Mesodermal cell (in vitro differentiated cells): ENCODE measurements at regions not wholly inside any gene's neighbourhood (a gene's known extent, or its start where the extent isn't known, plus 50 kb on each side); places are given as distances from the start of the nearest gene placed in this dataset.

ENCODE experiments used
- H3K27ac ChIP-seq: 2 replicates; pipeline ENCODE4 v1.7.0; 2013; ENCODE audit warnings: mild to moderate bottlenecking, low read depth, low read length, moderate library complexity; ENCODE audit not compliant: severe bottlenecking
- H3K36me3 ChIP-seq: 2 replicates; pipeline ENCODE4 v1.7.1; 2013; ENCODE audit warnings: mild to moderate bottlenecking, low read length, moderate library complexity; ENCODE audit not compliant: control insufficient read depth, insufficient read depth
- H3K4me1 ChIP-seq: one replicate; pipeline ENCODE4 v1.7.1; 2013; ENCODE audit warnings: mild to moderate bottlenecking, low read length; ENCODE audit not compliant: insufficient read depth, control insufficient read depth, poor library complexity, severe bottlenecking
- H3K4me3 ChIP-seq: 2 replicates; pipeline ENCODE4 v1.7.0; 2013; ENCODE audit warnings: low read length, control low read depth, mild to moderate bottlenecking; ENCODE audit not compliant: insufficient read depth, poor library complexity, severe bottlenecking; ENCODE audit errors: extremely low read depth
- H3K9me3 ChIP-seq: 2 replicates; pipeline ENCODE4 v1.7.1; 2013; ENCODE audit warnings: mild to moderate bottlenecking, low read length, moderate library complexity; ENCODE audit not compliant: control insufficient read depth
- WGBS, 2 experiments: methylation state at CpG; one replicate each; pipeline ENCODE4 v1.1.5; 2013; ENCODE audit warnings: missing lambda C conversion rate in 2 of 2; ENCODE audit not compliant: insufficient coverage in 2 of 2; 5-methylcytosine and 5-hydroxymethylcytosine counted together

DNA sequence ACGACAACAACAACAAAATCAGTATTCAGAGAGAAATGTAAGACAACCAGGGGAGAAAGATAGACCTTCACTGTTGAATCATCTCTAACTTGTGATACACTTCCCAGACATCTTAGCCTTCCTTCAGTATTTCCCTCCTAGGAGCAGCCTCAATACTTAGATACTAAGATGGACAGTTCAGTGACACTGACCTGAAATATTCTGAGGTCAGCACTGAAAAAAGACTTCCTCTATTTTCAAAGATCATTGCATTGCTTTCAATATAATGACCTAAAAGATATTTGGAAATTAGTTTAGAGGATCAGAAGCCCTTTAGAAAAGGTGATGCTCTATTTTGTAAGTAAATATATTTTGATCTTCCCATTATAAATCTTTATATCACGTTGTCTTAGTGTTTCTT lies 101.0 kb downstream of the MRPL39 start:
- Histone ChIP-seq H3K9me3 (no peaks in the 10 kb centered on the region), H3K36me3 (no peaks in the 10 kb centered on the region)
- no CpG with 5 or more reads among the region's 2 CpGs for WGBS, 2 experiments

DNA sequence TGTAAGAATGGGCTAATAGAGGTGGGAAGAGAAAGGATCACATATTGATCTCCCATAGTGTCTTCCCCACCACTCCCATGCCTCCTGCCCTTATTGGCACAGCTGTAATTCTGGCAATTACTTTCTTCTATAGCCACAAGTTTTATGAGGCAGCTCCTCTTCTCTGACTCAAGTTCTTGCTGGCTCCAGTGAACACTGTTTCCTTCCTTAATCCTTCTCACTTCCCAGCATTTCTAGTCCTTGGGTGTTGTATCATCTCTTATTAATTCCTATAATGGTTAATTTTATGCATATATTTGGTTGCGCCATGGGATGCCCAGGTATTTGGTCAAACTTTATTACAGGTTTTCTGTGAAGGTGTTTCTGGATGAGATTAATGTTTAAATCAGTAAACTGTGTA lies 103.3 kb downstream of the MRPL39 start:
- Histone ChIP-seq H3K27ac (no peak overlapping the region), H3K4me1 (peaks cover 3% of the 10 kb centered on the region), H3K9me3 (no peaks in the 10 kb centered on the region), H3K36me3 (no peaks in the 10 kb centered on the region), H3K4me3 (no peak overlapping the region)
- 100% methylated on average over 1 of the region's 1 CpG; no CpG with 5 or more reads in 1 of the 2 experiments for WGBS, 2 experiments

More for the DNA sequence above, 101.0 kb downstream of the MRPL39 start:
- H3K27ac ChIP-seq: no peak overlapping the region
- no peak overlapping the region for H3K4me3 ChIP-seq
- peaks cover 3% of the 10 kb centered on the region for H3K4me1 ChIP-seq

DNA sequence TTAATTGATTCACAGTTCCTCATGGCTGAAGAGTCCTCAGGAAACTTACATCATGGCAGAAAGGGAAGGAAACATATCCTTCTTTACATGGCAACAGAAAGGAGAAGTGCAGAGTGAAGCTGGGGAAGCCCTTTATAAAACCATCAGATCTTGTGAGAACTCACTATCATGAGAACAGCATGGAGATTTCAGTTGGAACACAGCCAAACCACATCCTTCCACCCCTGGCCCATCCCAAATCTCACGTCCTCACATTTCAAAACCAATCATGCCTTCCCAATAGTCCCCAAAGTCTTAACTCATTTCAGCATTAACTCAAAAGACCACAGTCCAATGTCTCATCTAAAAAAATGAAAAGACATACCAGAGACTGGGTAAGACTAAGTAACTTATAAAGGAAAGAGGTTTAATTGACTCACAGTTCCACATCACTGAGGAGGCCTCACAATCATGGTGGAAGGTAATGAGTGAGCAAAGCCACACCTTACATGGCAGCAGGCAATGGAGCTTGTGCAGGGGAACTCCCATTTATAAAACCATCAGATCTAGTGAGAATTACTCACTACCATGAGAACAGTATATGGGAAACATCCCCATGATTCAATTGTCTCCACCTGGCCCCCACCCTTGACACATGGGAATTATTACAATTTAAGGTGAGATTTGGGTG lies 105.2 kb downstream of the MRPL39 start:
- Histone ChIP-seq H3K4me3 (no peak overlapping the region), H3K27ac (no peak overlapping the region), H3K36me3 (no peaks in the 10 kb centered on the region), H3K4me1 (no peaks in the 10 kb centered on the region), H3K9me3 (no peaks in the 10 kb centered on the region)
- WGBS, 2 experiments: 75% methylated on average over 1 of the region's 1 CpG; no CpG with 5 or more reads in 1 of the 2 experiments

DNA sequence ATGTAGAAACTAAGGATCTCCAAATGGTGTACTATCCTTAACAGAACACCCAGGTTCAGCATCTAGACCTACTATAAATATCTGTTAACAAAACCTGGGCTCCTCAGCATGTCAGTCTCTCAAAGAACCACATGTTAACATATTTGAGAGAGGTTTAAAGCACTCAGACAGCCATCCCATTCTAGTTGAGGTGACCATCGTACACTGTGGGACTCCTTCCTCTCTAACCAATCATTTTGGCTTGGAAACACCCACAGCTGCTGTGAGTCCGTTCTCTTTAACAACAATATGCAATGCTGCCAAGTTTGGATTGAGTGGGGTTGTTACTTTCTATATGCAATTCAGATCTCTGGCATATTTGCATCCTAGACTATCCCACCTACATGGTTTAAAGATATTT lies 105.8 kb downstream of the MRPL39 start:
- WGBS, 2 experiments: 80% methylated on average over 1 of the region's 2 CpGs; no CpG with 5 or more reads in 1 of the 2 experiments
- H3K9me3 ChIP-seq: no peaks in the 10 kb centered on the region
- H3K4me1 ChIP-seq: no peaks in the 10 kb centered on the region
- H3K36me3 ChIP-seq: no peaks in the 10 kb centered on the region
- no peak overlapping the region for H3K27ac ChIP-seq
- H3K4me3 ChIP-seq: no peak overlapping the region

DNA sequence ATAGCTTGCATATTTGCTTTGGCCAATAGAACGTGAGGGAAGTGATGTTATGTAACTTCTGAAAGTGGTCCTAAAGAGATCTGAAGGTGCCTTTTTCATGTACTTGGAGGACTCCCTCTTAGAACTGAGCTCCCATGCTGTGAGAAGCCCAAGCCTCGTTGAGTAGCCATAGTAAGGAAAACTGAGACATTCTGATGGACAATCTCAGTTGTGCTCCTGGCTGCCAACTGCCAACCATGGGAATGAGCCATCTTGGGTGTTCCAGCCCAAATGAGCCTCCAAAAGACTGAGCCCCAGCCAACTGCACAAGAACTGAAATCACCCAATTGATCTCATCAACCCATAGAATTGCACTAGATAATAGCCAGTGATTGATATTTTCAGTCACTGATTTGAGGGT lies 106.7 kb downstream of the MRPL39 start:
- H3K9me3 ChIP-seq: no peaks in the 10 kb centered on the region
- H3K4me1 ChIP-seq: no peaks in the 10 kb centered on the region
- 36 to 70% methylated on average over 1 to 2 of the region's 2 CpGs for WGBS, 2 experiments
- no peak overlapping the region for H3K4me3 ChIP-seq
- H3K36me3 ChIP-seq: no peaks in the 10 kb centered on the region
- H3K27ac ChIP-seq: no peak overlapping the region

DNA sequence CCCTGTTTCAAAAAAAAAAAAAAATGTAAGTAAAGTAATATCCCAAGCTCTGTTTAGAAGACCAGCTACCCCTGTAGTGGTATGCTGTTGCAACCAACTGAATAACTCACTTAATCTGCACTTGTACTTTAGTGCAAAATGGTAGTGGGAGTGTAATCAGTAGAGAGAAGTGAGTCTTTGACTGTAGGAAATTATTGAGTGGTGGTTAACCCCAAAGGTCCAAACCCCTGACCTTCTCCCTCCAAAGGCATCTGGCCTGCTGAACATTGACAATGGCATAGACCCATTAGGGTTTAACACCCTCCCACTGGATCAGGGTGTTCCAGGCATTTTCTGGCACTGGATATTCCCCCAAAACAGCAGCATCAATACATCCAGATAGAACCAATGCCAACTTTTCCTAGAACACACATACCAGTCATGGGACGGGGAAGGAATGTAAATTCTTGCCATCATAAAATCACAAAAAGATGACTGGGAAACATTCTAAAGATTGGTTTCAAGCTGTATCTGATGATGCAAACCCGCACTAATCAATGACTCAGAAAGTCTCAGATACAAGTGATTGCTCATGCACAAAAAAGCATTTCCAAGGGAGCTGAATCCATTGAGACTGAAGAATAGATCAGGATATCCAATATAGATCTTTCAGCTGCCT lies 110.3 kb downstream of the MRPL39 start:
- no peak overlapping the region for H3K4me3 ChIP-seq
- no peaks in the 10 kb centered on the region for H3K4me1 ChIP-seq
- H3K9me3 ChIP-seq: no peaks in the 10 kb centered on the region
- no peak overlapping the region for H3K27ac ChIP-seq
- 90% methylated on average over 2 of the region's 2 CpGs; no CpG with 5 or more reads in 1 of the 2 experiments for WGBS, 2 experiments
- H3K36me3 ChIP-seq: no peaks in the 10 kb centered on the region

DNA sequence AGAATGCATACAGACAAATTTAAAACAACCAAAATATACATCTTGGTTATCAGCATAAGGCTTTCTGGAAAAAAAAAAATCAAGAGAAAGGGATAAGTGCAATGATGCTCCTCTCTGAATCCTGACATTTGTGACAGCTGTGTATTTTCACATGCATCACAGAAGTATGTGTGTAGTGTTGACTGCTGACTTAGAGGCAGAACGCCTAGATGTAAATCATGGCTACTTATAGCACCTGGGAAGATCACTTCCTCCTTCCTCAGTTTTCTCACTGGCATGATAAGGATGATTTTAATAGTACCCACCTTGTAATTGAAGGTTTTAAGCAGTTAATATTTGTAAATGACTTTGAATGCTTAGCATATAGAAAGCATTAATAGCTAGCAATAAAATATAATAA lies 112.5 kb downstream of the MRPL39 start:
- Histone ChIP-seq H3K4me3 (no peak overlapping the region), H3K36me3 (no peaks in the 10 kb centered on the region), H3K4me1 (no peaks in the 10 kb centered on the region), H3K9me3 (no peaks in the 10 kb centered on the region), H3K27ac (no peak overlapping the region)
- WGBS, 2 experiments: no CpG with 5 or more reads among the region's 1 CpG

DNA sequence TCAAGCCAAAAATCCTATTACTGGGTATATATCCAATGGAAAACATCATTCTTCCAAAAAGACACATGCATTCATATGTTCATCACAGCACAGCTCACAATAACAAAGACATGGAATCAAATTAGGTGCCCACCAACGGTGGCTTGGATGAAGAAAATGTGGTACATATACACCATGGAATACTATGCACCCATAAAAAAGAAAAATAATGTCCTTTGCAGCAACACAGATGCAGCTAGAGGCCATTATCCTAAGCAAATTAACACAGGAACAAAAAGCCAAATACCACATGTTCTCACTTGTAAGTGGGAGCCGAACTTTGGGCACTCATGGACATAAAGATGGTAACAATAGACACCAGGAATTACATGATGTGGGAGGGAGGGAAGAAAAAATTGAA lies 113.6 kb downstream of the MRPL39 start:
- Histone ChIP-seq H3K9me3 (no peaks in the 10 kb centered on the region), H3K4me3 (no peak overlapping the region), H3K27ac (no peak overlapping the region), H3K4me1 (no peaks in the 10 kb centered on the region), H3K36me3 (no peaks in the 10 kb centered on the region)
- WGBS, 2 experiments: no CpG with 5 or more reads among the region's 2 CpGs

DNA sequence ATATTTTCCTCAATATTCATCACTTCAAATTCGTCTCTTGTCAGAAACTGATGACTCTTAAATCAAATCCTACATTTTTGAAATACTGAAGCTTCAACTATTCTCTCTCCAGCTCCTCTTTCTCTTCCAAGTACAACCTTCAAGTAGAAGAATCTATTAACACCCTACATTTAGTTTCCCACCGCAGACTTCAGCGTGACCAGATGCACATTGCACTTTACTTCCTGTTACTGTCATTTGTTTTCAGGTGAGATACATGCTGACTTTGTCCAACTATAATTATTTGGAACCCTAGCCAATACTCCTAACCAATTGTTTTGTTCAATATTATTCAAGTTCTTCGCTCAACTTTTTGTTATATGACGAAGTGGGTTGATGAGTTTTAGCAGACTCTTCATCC lies 116.0 kb downstream of the MRPL39 start:
- no peaks in the 10 kb centered on the region for H3K36me3 ChIP-seq

DNA sequence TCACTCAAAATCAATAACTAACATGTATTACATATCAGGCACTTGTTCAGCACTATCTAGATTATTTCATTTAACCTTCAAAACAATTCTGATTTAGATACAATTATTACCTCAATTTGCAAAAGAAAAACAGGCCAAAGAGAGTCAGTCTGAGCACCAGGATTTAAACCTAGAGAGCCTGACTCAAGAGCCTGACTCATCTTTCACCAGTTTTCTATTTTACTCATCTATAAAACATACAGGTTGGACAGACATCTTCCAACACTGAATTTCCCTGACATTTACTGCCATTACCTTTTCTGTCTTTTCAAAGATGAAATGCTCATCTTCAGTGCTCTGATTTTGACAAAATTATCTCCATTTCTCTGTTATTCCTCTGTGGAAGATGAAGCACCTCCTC lies 116.5 kb downstream of the MRPL39 start:
- no peak overlapping the region for H3K4me3 ChIP-seq
- no peaks in the 10 kb centered on the region for H3K9me3 ChIP-seq
- no peak overlapping the region for H3K27ac ChIP-seq
- H3K4me1 ChIP-seq: no peaks in the 10 kb centered on the region
- no peaks in the 10 kb centered on the region for H3K36me3 ChIP-seq

More for the DNA sequence above, 116.0 kb downstream of the MRPL39 start:
- H3K9me3 ChIP-seq: no peaks in the 10 kb centered on the region
- H3K27ac ChIP-seq: no peak overlapping the region
- H3K4me3 ChIP-seq: no peak overlapping the region
- WGBS, 2 experiments: 85 to 92% methylated on average over 2 of the region's 5 CpGs
- H3K4me1 ChIP-seq: no peaks in the 10 kb centered on the region

DNA sequence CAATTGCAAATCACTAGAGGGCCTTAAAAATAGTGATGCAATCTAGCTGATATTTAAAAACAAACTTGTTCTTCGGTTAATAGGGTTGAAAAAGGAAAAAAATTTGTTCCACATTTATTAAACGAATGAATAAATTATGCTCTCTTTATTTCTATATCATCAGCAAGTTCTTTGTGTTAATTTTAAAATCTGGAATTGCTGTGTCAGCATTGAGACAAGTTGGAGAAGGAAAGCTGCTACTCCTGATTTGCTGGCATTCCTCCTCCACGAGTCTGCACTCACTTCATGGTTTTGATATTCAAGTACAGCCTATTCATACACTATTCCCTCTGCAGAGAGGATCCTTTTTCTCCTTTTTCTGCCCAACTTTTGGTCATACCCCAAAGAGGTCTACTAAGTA lies 117.6 kb downstream of the MRPL39 start:
- Histone ChIP-seq H3K4me3 (no peak overlapping the region), H3K36me3 (no peaks in the 10 kb centered on the region), H3K9me3 (no peaks in the 10 kb centered on the region), H3K27ac (no peak overlapping the region), H3K4me1 (no peaks in the 10 kb centered on the region)
- no CpG with 5 or more reads among the region's 3 CpGs for WGBS, 2 experiments
